ENCODE measurements at regions not wholly inside any gene's neighbourhood (a gene's known extent, or its start where the extent isn't known, plus 50 kb on each side); places are given as distances from the start of the nearest gene placed in this dataset.
"Not testable (repeated sequence)": the region's sequence is repeated elsewhere in the genome, so short reads cannot be mapped to it uniquely, and the experiment has no call there.

- TF ChIP-seq CTCF (IDR thresholded peaks at IDR 0.05; ENCODE audit: control insufficient read depth, insufficient read depth, low read depth, low read length, missing control alignments): no peak
- H3K4me3 ChIP-seq (ENCODE audit: control insufficient read depth, low read depth, low read length): no peak overlapping the region
- no peak for DNase-seq (ENCODE audit: low read depth)
Observed at GRCh38 chr6:132194529-132194928, 206.7 kb downstream of the MOXD1 start.

GRCh38 chr6:132192631-132193030 lies 208.6 kb downstream of the MOXD1 start:
- no peak for DNase-seq (ENCODE audit: low read depth)
- H3K4me3 ChIP-seq (ENCODE audit: control insufficient read depth, low read depth, low read length): no peak overlapping the region
- TF ChIP-seq CTCF (IDR thresholded peaks at IDR 0.05; ENCODE audit: control insufficient read depth, insufficient read depth, low read depth, low read length, missing control alignments): no peak

- DNase-seq (ENCODE audit: low read depth): peak; percentile 55
- H3K4me3 ChIP-seq (ENCODE audit: control insufficient read depth, low read depth, low read length): no peak overlapping the region
- no peak for TF ChIP-seq CTCF (IDR thresholded peaks at IDR 0.05; ENCODE audit: control insufficient read depth, insufficient read depth, low read depth, low read length, missing control alignments)
Observed at GRCh38 chr6:132190815-132191175, 210.5 kb downstream of the MOXD1 start.

GRCh38 chr6:132190097-132190814 lies 211.0 kb downstream of the MOXD1 start:
- no peak for TF ChIP-seq CTCF (IDR thresholded peaks at IDR 0.05; ENCODE audit: control insufficient read depth, insufficient read depth, low read depth, low read length, missing control alignments)
- H3K4me3 ChIP-seq (ENCODE audit: control insufficient read depth, low read depth, low read length): no peak overlapping the region
- peak; percentile 43 for DNase-seq (ENCODE audit: low read depth)

- H3K4me3 ChIP-seq (ENCODE audit: control insufficient read depth, low read depth, low read length): no peak overlapping the region
- DNase-seq (ENCODE audit: low read depth): peak; percentile 42
- TF ChIP-seq CTCF (IDR thresholded peaks at IDR 0.05; ENCODE audit: control insufficient read depth, insufficient read depth, low read depth, low read length, missing control alignments): no peak
Observed at GRCh38 chr6:132188556-132189264, 212.6 kb downstream of the MOXD1 start.

- DNase-seq (ENCODE audit: low read depth): no peak
- no peak overlapping the region for H3K4me3 ChIP-seq (ENCODE audit: control insufficient read depth, low read depth, low read length)
- no peak for TF ChIP-seq CTCF (IDR thresholded peaks at IDR 0.05; ENCODE audit: control insufficient read depth, insufficient read depth, low read depth, low read length, missing control alignments)
Observed at GRCh38 chr6:132187816-132188215, 213.5 kb downstream of the MOXD1 start.

GRCh38 chr6:132184966-132185365 lies 216.3 kb downstream of the MOXD1 start:
- not testable (repeated sequence) for DNase-seq (ENCODE audit: low read depth); H3K4me3 ChIP-seq (ENCODE audit: control insufficient read depth, low read depth, low read length)

All from AG09309 (cell line).